Left ventricle myocardium inferior (tissue), 1 donor: ENCODE measurements at regions not wholly inside any gene's neighbourhood (a gene's known extent, or its start where the extent isn't known, plus 50 kb on each side); places are given as distances from the start of the nearest gene placed in this dataset.

Source experiments
- DNase-seq: peaks from one replicate; pipeline ENCODE4 v3.0.0-alpha.2; 2020
- H3K27ac ChIP-seq: fragments of 200-600 bp; replicated peaks from 2 replicates; pipeline ENCODE4 v1.8.0; 2021
- H3K27me3 ChIP-seq: fragments of 200-600 bp; 2 replicates; pipeline ENCODE4 v1.8.0; 2021; ENCODE audit warnings: low read depth
- H3K36me3 ChIP-seq: fragments of 200-600 bp; 2 replicates; pipeline ENCODE4 v1.8.0; 2021
- H3K4me1 ChIP-seq: fragments of 200-600 bp; 2 replicates; pipeline ENCODE4 v1.8.0; 2021
- H3K4me3 ChIP-seq: fragments of 200-600 bp; 2 replicates; pipeline ENCODE4 v1.8.0; 2021; ENCODE audit warnings: mild to moderate bottlenecking, moderate library complexity
- H3K9me3 ChIP-seq: fragments of 200-600 bp; replicated peaks from 2 replicates; pipeline ENCODE4 v1.8.0; 2021
- CTCF ChIP-seq: fragments of 200-600 bp; IDR thresholded peaks from 2 replicates; pipeline ENCODE4 v1.8.0; 2021; ENCODE audit warnings: antibody characterized with exemption, mild to moderate bottlenecking, borderline replicate concordance
- intact Hi-C: fragments of 100-400 bp; cut with micrococcal nuclease; formaldehyde crosslinking; loops from one replicate; pipeline ENCODE4 v1.11.0; 2022
- donor health status: DM: no; HTN: yes; CAD: no; lungs with severe emphysema.

- Histone ChIP-seq H3K4me1 (no peaks in the 10 kb centered on the region), H3K27me3 (no peaks in the 10 kb centered on the region), H3K9me3 (no peaks in the 10 kb centered on the region), H3K4me3 (no peak overlapping the region), H3K36me3 (no peaks in the 10 kb centered on the region), H3K27ac (no peak overlapping the region)
- intact Hi-C loops, result no loop called here
- no peak for DNase-seq
- TF ChIP-seq CTCF, result no peak
These were observed 96.7 kb upstream of the CXADR start for GRCh38 chr21:17416139-17416538.

- intact Hi-C loops, result no loop called here
- Histone ChIP-seq H3K36me3 (no peaks in the 10 kb centered on the region), H3K4me3 (no peak overlapping the region), H3K27me3 (no peaks in the 10 kb centered on the region), H3K4me1 (no peaks in the 10 kb centered on the region), H3K9me3 (no peaks in the 10 kb centered on the region), H3K27ac (no peak overlapping the region)
- no peak for TF ChIP-seq CTCF
- no peak for DNase-seq
These were observed 89.9 kb upstream of the CXADR start for GRCh38 chr21:17422931-17423330.

GRCh38 chr21:17427157-17427556 lies 85.7 kb upstream of the CXADR start:
- H3K27me3 ChIP-seq, result no peaks in the 10 kb centered on the region
- H3K9me3 ChIP-seq, result no peaks in the 10 kb centered on the region
- intact Hi-C loops, result no loop called here
- H3K27ac ChIP-seq, result no peak overlapping the region
- H3K36me3 ChIP-seq, result no peaks in the 10 kb centered on the region
- H3K4me3 ChIP-seq, result no peak overlapping the region
- TF ChIP-seq CTCF, result no peak
- no peak for DNase-seq
- no peaks in the 10 kb centered on the region for H3K4me1 ChIP-seq

- intact Hi-C loops, result no loop called here
- Histone ChIP-seq H3K36me3 (no peaks in the 10 kb centered on the region), H3K4me1 (no peaks in the 10 kb centered on the region), H3K27me3 (no peaks in the 10 kb centered on the region), H3K4me3 (no peak overlapping the region), H3K27ac (no peak overlapping the region), H3K9me3 (no peaks in the 10 kb centered on the region)
- DNase-seq, result no peak
- no peak for TF ChIP-seq CTCF
These were observed 84.9 kb upstream of the CXADR start for GRCh38 chr21:17427831-17428483.

- Histone ChIP-seq H3K27me3 (no peaks in the 10 kb centered on the region), H3K4me3 (no peak overlapping the region), H3K4me1 (no peaks in the 10 kb centered on the region), H3K27ac (no peak overlapping the region), H3K9me3 (no peaks in the 10 kb centered on the region), H3K36me3 (no peaks in the 10 kb centered on the region)
- intact Hi-C loops, result no loop called here
- no peak for DNase-seq
- no peak for TF ChIP-seq CTCF
These were observed 84.4 kb upstream of the CXADR start for GRCh38 chr21:17428484-17428869.
